Muscle layer of duodenum (tissue), 2 donors: ENCODE measurements at regions not wholly inside any gene's neighbourhood (a gene's known extent, or its start where the extent isn't known, plus 50 kb on each side); places are given as distances from the start of the nearest gene placed in this dataset.

Experiments
- H3K27ac ChIP-seq: one replicate; pipeline ENCODE4 v1.7.0; 2013; ENCODE audit warnings: mild to moderate bottlenecking, low read length
- H3K27me3 ChIP-seq: one replicate; pipeline ENCODE4 v1.7.0; 2013; ENCODE audit warnings: low read depth, mild to moderate bottlenecking, control low read depth, low read length
- H3K36me3 ChIP-seq, 2 donors: one replicate each; pipeline ENCODE4 v1.7.0; 2013; ENCODE audit warnings: low read length in 2 of 2, control low read depth in 1 of 2, mild to moderate bottlenecking in 1 of 2; ENCODE audit not compliant: insufficient read depth in 2 of 2, control insufficient read depth in 1 of 2
- H3K4me1 ChIP-seq, 2 donors: one replicate each; pipeline ENCODE4 v1.7.0; 2013; ENCODE audit warnings: low read length in 2 of 2, mild to moderate bottlenecking in 2 of 2, control low read depth in 1 of 2, moderate library complexity in 1 of 2; ENCODE audit not compliant: insufficient read depth in 2 of 2, control insufficient read depth in 1 of 2
- H3K4me3 ChIP-seq, 2 donors: one replicate each; pipeline ENCODE4 v1.7.0; 2013; ENCODE audit warnings: low read length in 2 of 2, low read depth in 1 of 2, mild to moderate bottlenecking in 1 of 2
- H3K9me3 ChIP-seq, 2 donors: one replicate each; pipeline ENCODE4 v1.7.0; 2013; ENCODE audit warnings: low read length in 2 of 2, control low read depth in 1 of 2, mild to moderate bottlenecking in 1 of 2; ENCODE audit not compliant: control insufficient read depth in 1 of 2
- donor health status: healthy.

DNA sequence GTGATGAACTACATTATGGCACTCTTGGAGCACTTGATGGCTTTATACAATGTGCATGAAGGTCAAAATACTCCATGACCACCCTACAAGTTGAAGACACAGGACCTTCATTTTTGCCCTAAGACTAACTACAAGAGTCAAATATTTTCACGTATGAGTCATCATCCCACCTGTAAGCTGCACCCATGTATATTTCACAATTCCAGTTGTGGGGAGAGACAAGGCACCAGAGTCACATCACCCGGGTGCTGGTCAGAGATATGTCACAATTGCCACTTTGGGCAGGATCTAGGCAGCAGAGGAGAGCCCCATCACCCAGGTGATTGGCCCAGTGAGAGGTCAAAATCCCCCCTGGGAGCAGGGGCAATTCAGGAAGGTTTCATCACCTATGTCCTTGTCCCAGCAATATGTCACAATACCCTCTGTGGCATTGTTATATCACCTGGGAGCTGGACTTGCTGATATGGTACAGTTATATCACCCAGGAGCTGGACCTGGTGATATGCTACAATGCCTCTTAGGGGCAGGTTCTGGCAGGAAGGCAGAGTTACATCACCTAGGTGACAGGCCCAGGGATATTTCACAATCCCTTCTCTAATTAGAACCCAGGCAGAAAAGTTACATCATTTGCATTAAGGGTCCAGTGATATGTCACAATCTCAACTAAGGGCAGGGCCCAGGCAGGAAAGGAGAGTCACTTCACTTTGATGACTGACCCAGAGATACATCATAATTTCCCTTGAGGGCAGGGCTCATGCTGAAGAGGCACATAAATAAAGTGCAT, 1839.2 kb downstream of the TP53TG3F start:
- Histone ChIP-seq H3K4me3 (no peak overlapping the region), H3K27ac (no peak overlapping the region), H3K36me3 (no peaks in the 10 kb centered on the region), H3K4me1 (no peaks in the 10 kb centered on the region), H3K27me3 (no peaks in the 10 kb centered on the region), H3K9me3 (peaks cover 0 to 5% of the 10 kb centered on the region in 2 donors)

- Histone ChIP-seq H3K9me3 (peaks cover 0 to 5% of the 10 kb centered on the region in 2 donors), H3K36me3 (no peaks in the 10 kb centered on the region), H3K4me3 (no peak overlapping the region), H3K27me3 (no peaks in the 10 kb centered on the region), H3K4me1 (no peaks in the 10 kb centered on the region), H3K27ac (no peak overlapping the region)
These were observed 1843.4 kb downstream of the TP53TG3F start for GRCh38 chr16:35302859-35303258.

DNA sequence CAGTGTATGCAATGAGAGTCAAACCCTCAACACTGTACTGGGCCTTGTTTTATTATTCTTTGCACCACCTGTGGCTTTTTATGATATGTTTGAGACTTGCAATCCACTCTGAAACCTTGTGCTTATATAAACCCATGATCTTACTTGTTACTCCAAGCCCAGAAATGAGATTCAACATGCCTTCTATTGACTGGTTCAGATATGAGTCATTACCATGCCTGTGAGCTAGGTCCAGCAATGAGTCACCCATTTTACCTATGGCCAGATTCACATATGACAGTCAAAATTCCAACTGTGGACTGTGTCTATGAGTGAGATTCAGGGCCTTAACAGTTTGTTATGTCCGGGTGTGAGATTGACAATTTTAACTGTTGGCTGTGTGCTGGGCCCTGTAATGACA, 1846.1 kb downstream of the TP53TG3F start:
- Histone ChIP-seq H3K9me3 (peaks cover 0 to 3% of the 10 kb centered on the region in 2 donors), H3K4me3 (no peak overlapping the region), H3K4me1 (no peaks in the 10 kb centered on the region), H3K36me3 (no peaks in the 10 kb centered on the region), H3K27ac (no peak overlapping the region), H3K27me3 (no peaks in the 10 kb centered on the region)

- no peaks in the 10 kb centered on the region for H3K36me3 ChIP-seq
- H3K9me3 ChIP-seq = peaks cover 0 to 3% of the 10 kb centered on the region in 2 donors
- no peaks in the 10 kb centered on the region for H3K4me1 ChIP-seq
- H3K27me3 ChIP-seq = no peaks in the 10 kb centered on the region
- H3K27ac ChIP-seq = no peak overlapping the region
- no peak overlapping the region for H3K4me3 ChIP-seq
These were observed 1847.5 kb downstream of the TP53TG3F start for GRCh38 chr16:35306915-35307314.

DNA sequence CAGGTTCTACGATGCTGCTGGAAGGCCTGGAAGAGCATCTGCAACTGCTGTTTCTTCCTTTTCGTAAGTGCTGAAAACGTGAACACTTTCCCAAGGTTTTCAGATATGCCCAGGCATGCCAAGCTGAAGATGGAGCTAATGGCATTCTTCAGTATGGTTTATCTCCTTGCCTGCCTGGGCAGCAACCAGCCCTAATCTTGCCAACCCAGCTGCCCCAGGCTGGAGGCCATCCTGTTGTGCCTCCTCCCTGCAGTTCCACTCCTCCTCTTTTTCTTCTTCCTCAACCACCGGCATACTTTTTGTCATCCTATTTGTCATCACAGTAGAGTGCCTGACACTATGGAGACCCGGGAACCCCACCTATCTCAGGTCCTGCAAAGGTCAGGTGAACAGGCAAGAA, 1849.3 kb downstream of the TP53TG3F start:
- Histone ChIP-seq H3K4me1 (no peaks in the 10 kb centered on the region), H3K36me3 (no peaks in the 10 kb centered on the region), H3K4me3 (no peak overlapping the region), H3K9me3 (peaks cover 0 to 3% of the 10 kb centered on the region in 2 donors), H3K27ac (no peak overlapping the region), H3K27me3 (no peaks in the 10 kb centered on the region)

GRCh38 chr16:35310999-35311398, 1851.6 kb downstream of the TP53TG3F start:
- H3K4me1 ChIP-seq = no peaks in the 10 kb centered on the region
- H3K27me3 ChIP-seq = no peaks in the 10 kb centered on the region
- peaks cover 0 to 7% of the 10 kb centered on the region in 2 donors for H3K9me3 ChIP-seq
- no peak overlapping the region for H3K4me3 ChIP-seq
- H3K27ac ChIP-seq = no peak overlapping the region
- no peaks in the 10 kb centered on the region for H3K36me3 ChIP-seq

- H3K9me3 ChIP-seq = peaks cover 0 to 7% of the 10 kb centered on the region in 2 donors
- H3K27ac ChIP-seq = no peak overlapping the region
- no peak overlapping the region for H3K4me3 ChIP-seq
- no peaks in the 10 kb centered on the region for H3K36me3 ChIP-seq
- no peaks in the 10 kb centered on the region for H3K4me1 ChIP-seq
- H3K27me3 ChIP-seq = no peaks in the 10 kb centered on the region
These were observed 1852.1 kb downstream of the TP53TG3F start for GRCh38 chr16:35311475-35311874.

DNA sequence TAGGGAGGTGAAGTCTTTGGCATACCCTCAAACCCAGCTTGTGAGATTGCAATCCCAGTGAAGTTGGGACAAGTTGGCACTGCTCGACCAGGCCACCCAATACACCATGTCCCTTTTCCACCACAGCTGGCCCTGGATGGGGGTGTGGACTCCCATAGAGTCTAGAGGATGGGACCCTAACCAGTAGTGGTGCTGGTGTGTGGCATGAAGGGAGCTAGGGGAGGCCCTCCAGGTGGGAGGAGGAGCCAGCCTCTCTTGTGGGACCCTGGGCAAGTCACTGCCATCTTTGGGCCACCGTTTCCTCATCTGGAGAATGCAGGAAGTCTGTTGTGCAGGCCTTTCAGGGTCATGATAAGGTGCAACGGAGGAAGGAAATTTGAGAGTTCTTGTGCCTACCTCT, 1854.9 kb downstream of the TP53TG3F start:
- H3K27me3 ChIP-seq = no peaks in the 10 kb centered on the region
- H3K36me3 ChIP-seq = no peaks in the 10 kb centered on the region
- H3K9me3 ChIP-seq = peaks cover 0 to 4% of the 10 kb centered on the region in 2 donors
- no peak overlapping the region for H3K4me3 ChIP-seq
- H3K4me1 ChIP-seq = no peaks in the 10 kb centered on the region
- no peak overlapping the region for H3K27ac ChIP-seq

GRCh38 chr16:35319536-35320192, 1860.3 kb downstream of the TP53TG3F start:
- Histone ChIP-seq H3K27ac (no peak overlapping the region), H3K4me1 (no peaks in the 10 kb centered on the region), H3K4me3 (no peak overlapping the region), H3K27me3 (no peaks in the 10 kb centered on the region), H3K36me3 (no peaks in the 10 kb centered on the region), H3K9me3 (no peaks in the 10 kb centered on the region)

DNA sequence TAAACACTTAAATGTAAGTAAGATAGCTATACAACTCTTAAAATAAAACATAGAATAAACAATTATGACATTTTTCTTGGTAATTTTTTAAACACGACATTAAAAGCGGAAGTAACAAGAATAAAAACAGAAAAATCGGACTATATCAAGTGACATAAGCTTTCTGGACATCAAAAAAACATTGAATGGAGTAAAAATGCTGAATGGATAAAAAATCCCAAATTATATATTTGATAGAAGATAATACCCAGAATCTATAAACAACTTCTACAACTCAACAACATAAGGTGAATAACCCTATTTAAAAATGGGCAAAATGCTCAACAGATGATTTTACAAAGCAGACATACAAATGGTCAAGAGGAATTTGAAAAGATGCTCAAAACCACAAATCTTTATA, 1866.5 kb downstream of the TP53TG3F start:
- Histone ChIP-seq H3K4me1 (no peaks in the 10 kb centered on the region), H3K9me3 (no peaks in the 10 kb centered on the region), H3K27ac (no peak overlapping the region), H3K36me3 (no peaks in the 10 kb centered on the region), H3K27me3 (no peaks in the 10 kb centered on the region), H3K4me3 (no peak overlapping the region)

DNA sequence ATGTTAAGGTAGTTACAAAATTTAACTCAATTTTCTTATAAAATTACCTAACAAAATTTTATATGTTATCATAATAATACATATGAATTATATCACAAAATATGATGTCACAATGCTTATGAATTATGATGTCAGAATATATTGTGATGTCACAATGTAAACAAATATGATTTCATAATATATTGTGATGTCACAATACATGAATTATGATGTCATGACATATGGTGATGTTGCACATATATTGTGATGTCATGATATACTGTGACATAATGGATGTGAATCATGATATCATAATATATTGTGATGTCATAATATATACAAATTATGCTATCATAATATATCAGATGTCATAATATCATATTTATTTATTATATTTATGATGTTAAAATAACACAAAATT, 1879.9 kb downstream of the TP53TG3F start:
- Histone ChIP-seq H3K9me3 (peaks cover 0 to 10% of the 10 kb centered on the region in 2 donors), H3K27me3 (no peaks in the 10 kb centered on the region), H3K4me3 (no peak overlapping the region), H3K4me1 (no peaks in the 10 kb centered on the region), H3K36me3 (no peaks in the 10 kb centered on the region), H3K27ac (no peak overlapping the region)
